KMS-11 (cell line): ENCODE measurements at regions not wholly inside any gene's neighbourhood (a gene's known extent, or its start where the extent isn't known, plus 50 kb on each side); places are given as distances from the start of the nearest gene placed in this dataset.

Experiments
- H2AFZ ChIP-seq: fragments of 200-600 bp; sonication (generic); 2 replicates; pipeline ENCODE4 v1.6.1; 2016; ENCODE audit warnings: antibody characterized with exemption, mixed run types, low read depth
- H3K27ac ChIP-seq: fragments of 200-600 bp; sonication (generic); 2 replicates; pipeline ENCODE4 v1.6.1; 2016; ENCODE audit warnings: mild to moderate bottlenecking, mixed run types
- H3K27me3 ChIP-seq: fragments of 200-600 bp; sonication (generic); 2 replicates; pipeline ENCODE4 v1.6.1; 2017; ENCODE audit warnings: mild to moderate bottlenecking, low read depth, mixed run types, moderate library complexity; ENCODE audit not compliant: insufficient read depth
- H3K36me3 ChIP-seq: fragments of 200-600 bp; sonication (generic); 2 replicates; pipeline ENCODE4 v1.6.1; 2017; ENCODE audit warnings: mild to moderate bottlenecking, mixed run types; ENCODE audit not compliant: insufficient read depth
- H3K4me1 ChIP-seq: fragments of 200-600 bp; sonication (generic); 2 replicates; pipeline ENCODE4 v1.6.1; 2016; ENCODE audit warnings: mild to moderate bottlenecking, low read depth, mixed run types; ENCODE audit not compliant: poor library complexity, severe bottlenecking
- H3K4me2 ChIP-seq: fragments of 200-600 bp; sonication (generic); 2 replicates; pipeline ENCODE4 v1.7.0; 2016; ENCODE audit warnings: mild to moderate bottlenecking, mixed run types
- H3K4me3 ChIP-seq: fragments of 200-600 bp; sonication (generic); IDR thresholded peaks from 2 replicates; pipeline ENCODE4 v1.6.1; 2017; ENCODE audit warnings: low read depth, low read length, mixed read lengths; ENCODE audit not compliant: insufficient read depth
- H3K79me2 ChIP-seq: fragments of 200-600 bp; sonication (generic); 2 replicates; pipeline ENCODE4 v1.6.1; 2016; ENCODE audit warnings: low read depth, mixed run types; ENCODE audit not compliant: insufficient read depth
- H3K9ac ChIP-seq: fragments of 200-600 bp; sonication (generic); 2 replicates; pipeline ENCODE4 v1.6.1; 2016; ENCODE audit warnings: mild to moderate bottlenecking, mixed run types
- H4K20me1 ChIP-seq: fragments of 200-600 bp; sonication (generic); 2 replicates; pipeline ENCODE4 v1.6.1; 2016; ENCODE audit warnings: mild to moderate bottlenecking, mixed run types; ENCODE audit not compliant: insufficient read depth
- CTCF ChIP-seq: fragments of 200-600 bp; sonication (generic); conservative IDR thresholded peaks from 2 replicates; pipeline ENCODE4 v1.6.1; 2017; ENCODE audit warnings: low read depth, mild to moderate bottlenecking, antibody characterized with exemption, low read length, moderate library complexity, mixed read lengths

DNA sequence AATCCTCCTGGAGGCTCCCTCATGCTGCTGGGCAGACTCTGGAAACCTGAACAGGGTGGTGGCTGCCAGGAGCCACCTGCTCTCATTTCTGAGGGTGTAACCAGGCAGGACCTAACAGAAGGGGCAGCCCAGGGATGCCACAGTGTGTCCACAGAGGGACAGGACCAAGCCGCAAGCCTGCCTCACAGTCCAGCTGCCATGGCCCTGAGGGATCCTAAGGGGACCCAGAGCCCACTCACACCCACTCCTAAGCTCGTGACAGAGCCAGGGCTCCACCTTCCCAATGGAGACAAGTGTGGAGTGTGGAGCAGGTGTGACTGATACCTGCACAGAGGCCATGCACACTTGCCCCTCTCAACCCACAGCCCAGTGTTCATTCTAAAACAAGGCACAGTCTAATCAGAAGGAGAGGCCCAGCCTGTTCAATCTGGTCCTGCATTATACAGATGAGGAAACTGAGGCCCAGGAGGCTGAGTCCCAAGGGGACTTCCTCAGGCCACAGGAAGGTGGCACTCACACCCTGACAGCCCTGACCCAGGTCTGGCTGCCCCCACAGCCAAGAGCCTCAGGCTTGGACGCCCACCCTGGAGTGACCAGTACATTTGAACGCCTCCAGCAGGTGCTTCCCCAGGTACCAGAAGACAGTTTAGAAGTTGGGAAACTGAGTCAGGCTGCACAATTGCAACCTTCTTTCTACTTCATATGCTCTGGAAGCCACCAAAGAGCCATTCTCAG, 220.1 kb downstream of the TUBA3C start:
- H3K79me2 ChIP-seq: no peaks in the 10 kb centered on the region
- no peak overlapping the region for H3K9ac ChIP-seq
- H3K27ac ChIP-seq: no peak overlapping the region
- H3K4me1 ChIP-seq: no peaks in the 10 kb centered on the region
- no peak overlapping the region for H3K4me3 ChIP-seq
- no peak overlapping the region for H3K4me2 ChIP-seq
- H4K20me1 ChIP-seq: no peaks in the 10 kb centered on the region
- no peak for TF ChIP-seq CTCF
- H2AFZ ChIP-seq: no peak overlapping the region
- H3K27me3 ChIP-seq: no peaks in the 10 kb centered on the region
- H3K36me3 ChIP-seq: no peaks in the 10 kb centered on the region

GRCh38 chr13:18960637-18961227, 220.9 kb downstream of the TUBA3C start:
- no peaks in the 10 kb centered on the region for H4K20me1 ChIP-seq
- H3K79me2 ChIP-seq: no peaks in the 10 kb centered on the region
- H3K4me3 ChIP-seq: no peak overlapping the region
- H2AFZ ChIP-seq: no peak overlapping the region
- no peak overlapping the region for H3K27ac ChIP-seq
- H3K9ac ChIP-seq: no peak overlapping the region
- TF ChIP-seq CTCF: no peak
- H3K27me3 ChIP-seq: no peaks in the 10 kb centered on the region
- no peaks in the 10 kb centered on the region for H3K4me1 ChIP-seq
- no peak overlapping the region for H3K4me2 ChIP-seq
- H3K36me3 ChIP-seq: no peaks in the 10 kb centered on the region

DNA sequence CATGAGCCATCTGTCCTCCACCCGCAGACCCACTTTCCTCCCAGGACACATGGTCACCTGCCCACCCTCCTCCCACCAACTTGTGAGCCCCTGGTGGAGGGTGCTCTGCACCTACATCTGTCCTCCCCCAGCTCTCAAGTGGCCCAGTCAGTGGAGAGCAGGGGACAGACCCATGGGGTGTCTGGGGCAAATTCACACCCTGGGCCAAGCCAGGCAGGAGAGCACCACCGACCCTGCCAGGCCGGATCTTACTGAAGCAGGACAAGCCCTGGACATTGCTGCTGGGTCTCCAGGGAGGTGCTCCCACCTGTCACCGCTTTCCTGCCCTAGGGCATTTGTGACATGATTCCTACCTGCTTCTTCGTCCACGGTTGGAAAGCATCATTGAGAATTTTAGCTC, 221.6 kb downstream of the TUBA3C start:
- Histone ChIP-seq H4K20me1 (no peaks in the 10 kb centered on the region), H3K27me3 (no peaks in the 10 kb centered on the region), H3K4me3 (no peak overlapping the region), H3K4me1 (no peaks in the 10 kb centered on the region), H3K4me2 (no peak overlapping the region), H3K36me3 (no peaks in the 10 kb centered on the region), H3K79me2 (no peaks in the 10 kb centered on the region), H3K27ac (no peak overlapping the region), H3K9ac (no peak overlapping the region), H2AFZ (no peak overlapping the region)
- no peak for TF ChIP-seq CTCF

- no peak overlapping the region for H3K9ac ChIP-seq
- H4K20me1 ChIP-seq: no peaks in the 10 kb centered on the region
- TF ChIP-seq CTCF: no peak
- H3K79me2 ChIP-seq: no peaks in the 10 kb centered on the region
- H3K27me3 ChIP-seq: no peaks in the 10 kb centered on the region
- no peak overlapping the region for H2AFZ ChIP-seq
- H3K36me3 ChIP-seq: no peaks in the 10 kb centered on the region
- H3K27ac ChIP-seq: no peak overlapping the region
- H3K4me1 ChIP-seq: no peaks in the 10 kb centered on the region
- no peak overlapping the region for H3K4me2 ChIP-seq
- no peak overlapping the region for H3K4me3 ChIP-seq
Measured at GRCh38 chr13:18959229-18959628, 222.4 kb downstream of the TUBA3C start.
